ENCODE measurements at regions not wholly inside any gene's neighbourhood (a gene's known extent, or its start where the extent isn't known, plus 50 kb on each side); places are given as distances from the start of the nearest gene placed in this dataset.

DNA sequence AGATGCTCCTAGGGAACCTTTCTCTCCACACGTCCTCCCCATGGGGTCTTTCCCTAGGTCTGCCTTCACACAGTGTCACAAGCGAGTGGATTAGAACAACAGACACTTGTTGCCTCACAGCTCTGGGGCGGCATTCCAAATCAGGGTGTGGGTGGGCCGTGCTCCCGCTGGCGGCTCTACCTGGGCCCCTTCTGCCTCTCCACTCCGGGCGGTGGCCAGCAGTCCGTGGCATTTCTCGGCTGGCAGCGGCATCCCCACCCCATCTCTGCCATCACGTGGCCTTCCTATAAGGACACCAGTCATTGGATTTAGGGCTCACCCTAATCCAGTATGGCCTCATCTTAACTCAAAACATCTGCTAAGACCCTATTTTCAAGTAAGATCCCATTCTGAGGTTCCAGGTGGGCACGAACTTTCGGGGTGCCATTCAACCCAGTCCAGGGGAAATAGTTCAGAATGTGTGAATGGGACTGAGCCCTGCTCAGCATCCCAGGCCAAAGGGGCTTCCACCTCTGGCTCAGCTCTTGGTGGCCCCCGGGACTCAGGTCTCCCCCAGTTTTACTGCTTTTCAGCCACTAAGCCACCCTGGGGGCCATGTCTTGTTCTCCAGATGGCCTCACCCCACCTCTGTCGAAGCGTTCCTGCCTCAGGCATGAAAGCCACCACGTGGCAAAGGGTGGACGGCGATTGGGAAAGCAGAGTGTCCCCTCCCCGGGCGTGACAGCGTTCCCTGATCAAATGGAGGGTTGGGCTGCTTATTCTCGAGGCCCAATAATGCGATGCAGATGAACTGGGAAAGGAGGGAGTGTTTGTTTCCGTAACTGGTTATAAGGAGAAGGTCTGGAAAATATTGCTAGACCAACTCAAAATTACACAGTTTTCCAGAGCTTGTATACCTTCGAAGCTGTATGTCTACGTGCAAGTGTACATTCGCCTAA, 350.0 kb downstream of the GLRX3 start:
- TF ChIP-seq, protein P1, sequence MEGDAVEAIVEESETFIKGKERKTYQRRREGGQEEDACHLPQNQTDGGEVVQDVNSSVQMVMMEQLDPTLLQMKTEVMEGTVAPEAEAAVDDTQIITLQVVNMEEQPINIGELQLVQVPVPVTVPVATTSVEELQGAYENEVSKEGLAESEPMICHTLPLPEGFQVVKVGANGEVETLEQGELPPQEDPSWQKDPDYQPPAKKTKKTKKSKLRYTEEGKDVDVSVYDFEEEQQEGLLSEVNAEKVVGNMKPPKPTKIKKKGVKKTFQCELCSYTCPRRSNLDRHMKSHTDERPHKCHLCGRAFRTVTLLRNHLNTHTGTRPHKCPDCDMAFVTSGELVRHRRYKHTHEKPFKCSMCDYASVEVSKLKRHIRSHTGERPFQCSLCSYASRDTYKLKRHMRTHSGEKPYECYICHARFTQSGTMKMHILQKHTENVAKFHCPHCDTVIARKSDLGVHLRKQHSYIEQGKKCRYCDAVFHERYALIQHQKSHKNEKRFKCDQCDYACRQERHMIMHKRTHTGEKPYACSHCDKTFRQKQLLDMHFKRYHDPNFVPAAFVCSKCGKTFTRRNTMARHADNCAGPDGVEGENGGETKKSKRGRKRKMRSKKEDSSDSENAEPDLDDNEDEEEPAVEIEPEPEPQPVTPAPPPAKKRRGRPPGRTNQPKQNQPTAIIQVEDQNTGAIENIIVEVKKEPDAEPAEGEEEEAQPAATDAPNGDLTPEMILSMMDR (IDR thresholded peaks at IDR 0.05) = no peak
- no peaks in the 10 kb centered on the region for H3K4me1 ChIP-seq (ENCODE audit: control insufficient read depth in 1 of 2, insufficient read depth in 1 of 2, low read depth in 1 of 2, low read length in 1 of 2)
- H3K27ac ChIP-seq = no peak overlapping the region
- no peak overlapping the region for H3K4me3 ChIP-seq (ENCODE audit: low read depth in 1 of 2, low read length in 1 of 2)
- H3K9me3 ChIP-seq = no peaks in the 10 kb centered on the region
- H3K36me3 ChIP-seq = no peaks in the 10 kb centered on the region
- H3K27me3 ChIP-seq = no peaks in the 10 kb centered on the region

DNA sequence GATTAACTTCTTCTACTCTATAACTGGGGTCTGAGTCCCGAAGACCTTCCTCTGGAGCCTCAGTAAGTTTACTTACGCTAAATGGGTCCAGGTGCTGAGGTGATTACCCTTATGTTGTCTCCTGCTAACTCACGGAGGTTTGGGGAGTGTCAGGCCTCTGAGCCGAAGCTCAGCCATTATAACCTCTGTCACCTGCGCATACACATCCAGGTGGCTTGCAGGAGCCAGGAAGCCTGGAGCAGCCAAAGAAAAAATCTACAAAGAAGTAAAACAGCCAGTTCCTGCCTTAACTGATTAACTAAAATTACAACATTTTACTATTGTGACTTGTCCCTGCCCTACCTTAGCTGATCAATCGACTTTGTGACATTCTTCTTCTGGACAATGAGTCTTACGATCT, 350.7 kb downstream of the GLRX3 start:
- H3K9me3 ChIP-seq = no peaks in the 10 kb centered on the region
- no peaks in the 10 kb centered on the region for H3K27me3 ChIP-seq
- H3K36me3 ChIP-seq = no peaks in the 10 kb centered on the region
- TF ChIP-seq, protein P1 (IDR thresholded peaks at IDR 0.05) = no peak
- H3K4me1 ChIP-seq (ENCODE audit: control insufficient read depth in 1 of 2, insufficient read depth in 1 of 2, low read depth in 1 of 2, low read length in 1 of 2) = no peaks in the 10 kb centered on the region
- H3K27ac ChIP-seq = no peak overlapping the region
- H3K4me3 ChIP-seq (ENCODE audit: low read depth in 1 of 2, low read length in 1 of 2) = no peak overlapping the region

DNA sequence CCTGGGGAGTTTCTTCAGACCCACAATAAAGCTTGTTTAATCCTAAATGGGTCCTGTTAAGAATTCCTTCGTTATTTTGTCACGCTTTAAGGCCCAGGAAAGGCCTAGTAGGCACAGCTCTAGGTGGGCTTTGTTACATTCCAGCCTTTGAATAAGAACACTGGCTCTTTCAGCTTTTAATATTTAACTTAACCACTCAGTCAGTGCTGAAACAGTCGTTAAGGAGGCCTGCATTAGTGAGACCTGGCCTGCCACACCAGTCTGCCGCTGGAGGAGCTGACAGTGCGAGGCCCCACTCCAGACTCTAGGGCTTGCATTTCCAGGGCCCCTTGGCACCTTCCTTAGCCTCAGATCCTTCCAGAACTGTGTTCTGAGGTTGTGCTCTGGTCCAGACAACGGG, 351.4 kb downstream of the GLRX3 start:
- H3K36me3 ChIP-seq = no peaks in the 10 kb centered on the region

DNA sequence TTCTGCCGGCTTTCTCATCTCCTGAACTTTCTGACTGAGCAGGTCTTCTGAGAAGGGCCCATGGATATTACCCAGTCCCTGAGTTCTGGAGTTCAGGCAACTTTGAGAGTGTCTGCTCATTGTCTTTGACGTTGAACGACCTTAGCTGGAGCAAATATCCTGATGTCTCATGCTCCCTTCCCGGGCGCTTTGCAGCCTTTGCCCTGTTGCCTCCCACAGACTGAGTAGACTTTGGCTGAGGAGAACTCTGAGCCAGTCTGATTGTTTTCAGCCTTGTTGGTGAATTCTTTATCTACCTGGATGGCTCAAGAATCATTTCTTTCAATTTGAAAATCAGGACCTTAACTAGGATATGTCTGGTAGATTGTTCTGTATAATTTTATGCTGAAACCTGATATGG, 353.7 kb downstream of the GLRX3 start:
- no peaks in the 10 kb centered on the region for H3K4me1 ChIP-seq (ENCODE audit: control insufficient read depth in 1 of 2, insufficient read depth in 1 of 2, low read depth in 1 of 2, low read length in 1 of 2)
- TF ChIP-seq, protein P1 (IDR thresholded peaks at IDR 0.05) = no peak
- H3K27ac ChIP-seq = no peak overlapping the region
- no peak overlapping the region for H3K4me3 ChIP-seq (ENCODE audit: low read depth in 1 of 2, low read length in 1 of 2)
- H3K27me3 ChIP-seq = no peaks in the 10 kb centered on the region
- no peaks in the 10 kb centered on the region for H3K36me3 ChIP-seq
- no peaks in the 10 kb centered on the region for H3K9me3 ChIP-seq

More for the DNA sequence above, 351.4 kb downstream of the GLRX3 start:
- Histone ChIP-seq H3K27me3 (no peaks in the 10 kb centered on the region), H3K27ac (no peak overlapping the region), H3K9me3 (no peaks in the 10 kb centered on the region), H3K4me3 (ENCODE audit: low read depth in 1 of 2, low read length in 1 of 2) (no peak overlapping the region), H3K4me1 (ENCODE audit: control insufficient read depth in 1 of 2, insufficient read depth in 1 of 2, low read depth in 1 of 2, low read length in 1 of 2) (no peaks in the 10 kb centered on the region)
- TF ChIP-seq, protein P1 (IDR thresholded peaks at IDR 0.05) = no peak

DNA sequence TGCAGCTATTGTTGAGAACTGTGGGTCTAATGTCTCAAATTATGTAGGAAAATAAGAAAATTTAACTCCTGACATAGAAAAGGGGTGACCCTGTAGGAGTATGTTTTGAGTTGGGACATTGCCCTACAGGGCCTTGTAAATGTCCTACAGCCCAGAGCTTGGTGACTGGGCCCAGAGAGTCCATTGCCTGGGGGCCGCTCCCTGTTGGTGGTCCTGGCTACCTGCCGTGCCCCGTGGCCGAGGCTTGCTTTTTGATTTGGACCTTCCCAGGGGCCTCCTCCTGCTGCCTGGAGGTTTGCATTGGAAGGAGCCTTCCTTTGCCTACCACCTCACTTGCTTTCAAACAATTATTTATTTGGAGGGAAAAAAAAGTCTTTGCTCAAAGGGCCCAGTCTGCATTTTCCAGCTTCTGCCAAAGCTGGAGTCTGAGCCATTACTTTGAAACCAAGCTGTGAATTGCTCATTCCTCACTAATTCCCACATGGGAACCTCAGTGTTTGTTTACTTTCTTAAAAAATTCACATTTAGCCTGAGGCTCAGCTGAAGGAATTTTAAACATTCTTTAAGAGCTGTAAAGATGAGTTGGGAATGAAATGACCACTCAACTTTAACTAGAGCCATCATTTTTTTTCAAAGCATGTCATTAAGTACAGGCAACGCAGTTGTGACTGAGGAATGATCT, 355.0 kb downstream of the GLRX3 start:
- H3K4me3 ChIP-seq (ENCODE audit: low read depth in 1 of 2, low read length in 1 of 2) = no peak overlapping the region
- no peaks in the 10 kb centered on the region for H3K9me3 ChIP-seq
- TF ChIP-seq, protein P1 (IDR thresholded peaks at IDR 0.05) = no peak
- no peaks in the 10 kb centered on the region for H3K36me3 ChIP-seq
- no peak overlapping the region for H3K27ac ChIP-seq
- H3K27me3 ChIP-seq = no peaks in the 10 kb centered on the region
- H3K4me1 ChIP-seq (ENCODE audit: control insufficient read depth in 1 of 2, insufficient read depth in 1 of 2, low read depth in 1 of 2, low read length in 1 of 2) = no peaks in the 10 kb centered on the region
